ENCODE measurements at regions not wholly inside any gene's neighbourhood (a gene's known extent, or its start where the extent isn't known, plus 50 kb on each side); places are given as distances from the start of the nearest gene placed in this dataset.

GRCh38 chr3:174791161-174791560, 68.0 kb upstream of the NAALADL2 start:
- Histone ChIP-seq H3K4me1 (ENCODE audit: control insufficient read depth in 1 of 2, insufficient read depth in 2 of 2, low read depth in 1 of 2, low read length in 1 of 2) (no peaks in the 10 kb centered on the region), H3K4me2 (no peak overlapping the region), H3K27me3 (ENCODE audit: insufficient read depth) (no peaks in the 10 kb centered on the region), H3F3A (replicated peaks; ENCODE audit: insufficient read depth) (peaks cover 9% of the 10 kb centered on the region), H3K9ac (no peak overlapping the region), H3K79me2 (ENCODE audit: insufficient read depth) (no peaks in the 10 kb centered on the region), H3K9me3 (no peaks in the 10 kb centered on the region), H3K27ac (ENCODE audit: low read depth in 2 of 2, low read length in 1 of 2) (no peak overlapping the region), H3K36me3 (replicated peaks in 1 of 2; ENCODE audit: control insufficient read depth in 1 of 2, insufficient read depth in 2 of 2, low read length in 1 of 2) (no peaks in the 10 kb centered on the region), H2AFZ (ENCODE audit: low read depth) (no peak overlapping the region), H4K20me1 (ENCODE audit: insufficient read depth) (no peaks in the 10 kb centered on the region), H3K9me2 (no peaks in the 10 kb centered on the region), H3K4me3 (ENCODE audit: low read depth in 2 of 2, low read length in 1 of 2) (no peak overlapping the region)
- ChIA-PET CTCF (no interaction called here), POLR2A (no interaction called here)
- no peak for DNase-seq
- TF ChIP-seq MAX (IDR thresholded peaks at IDR 0.05; ENCODE audit: low read depth) = no peak
- TF ChIP-seq POLR2AphosphoS5 (IDR thresholded peaks at IDR 0.05; ENCODE audit: low read depth, low read length) = no peak
- no peak for TF ChIP-seq USF1 (IDR thresholded peaks at IDR 0.05; ENCODE audit: borderline replicate concordance, low read depth)
- no peak for TF ChIP-seq RXRA (IDR thresholded peaks at IDR 0.05; ENCODE audit: borderline replicate concordance, low read depth)
- no peak for TF ChIP-seq MXI1 (IDR thresholded peaks at IDR 0.05; ENCODE audit: low read depth, low read length)
- TF ChIP-seq RCOR1 (IDR thresholded peaks at IDR 0.05; ENCODE audit: low read length) = no peak
- no peak for TF ChIP-seq PBX3 (IDR thresholded peaks at IDR 0.05)
- TF ChIP-seq GABPA (IDR thresholded peaks at IDR 0.05; ENCODE audit: low read depth) = no peak
- TF ChIP-seq JUND (IDR thresholded peaks at IDR 0.05) = no peak
- TF ChIP-seq MEF2A (IDR thresholded peaks at IDR 0.05; ENCODE audit: borderline replicate concordance, low read depth) = no peak
- no peak for TF ChIP-seq CTCF (IDR thresholded peaks at IDR 0.05)
- TF ChIP-seq USF2 (IDR thresholded peaks at IDR 0.05; ENCODE audit: borderline replicate concordance, low read depth, low read length) = no peak
- TF ChIP-seq TAF1 (IDR thresholded peaks at IDR 0.05; ENCODE audit: borderline replicate concordance, low read depth, low read length) = no peak
- TF ChIP-seq YY1 (IDR thresholded peaks at IDR 0.05; ENCODE audit: low read depth) = no peak
- 83% methylated on average over 3 of the region's 3 CpGs for WGBS (ENCODE audit: low lambda C conversion rate)

GRCh38 chr3:174792864-174793263, 66.3 kb upstream of the NAALADL2 start:
- Histone ChIP-seq H2AFZ (ENCODE audit: low read depth) (no peak overlapping the region), H3K9me2 (no peaks in the 10 kb centered on the region), H3K36me3 (replicated peaks in 1 of 2; ENCODE audit: control insufficient read depth in 1 of 2, insufficient read depth in 2 of 2, low read length in 1 of 2) (no peaks in the 10 kb centered on the region), H3F3A (replicated peaks; ENCODE audit: insufficient read depth) (peaks cover 9% of the 10 kb centered on the region), H3K4me1 (ENCODE audit: control insufficient read depth in 1 of 2, insufficient read depth in 2 of 2, low read depth in 1 of 2, low read length in 1 of 2) (no peaks in the 10 kb centered on the region), H3K79me2 (ENCODE audit: insufficient read depth) (no peaks in the 10 kb centered on the region), H3K27ac (ENCODE audit: low read depth in 2 of 2, low read length in 1 of 2) (no peak overlapping the region), H3K27me3 (ENCODE audit: insufficient read depth) (no peaks in the 10 kb centered on the region), H3K4me3 (ENCODE audit: low read depth in 2 of 2, low read length in 1 of 2) (no peak overlapping the region), H3K4me2 (no peak overlapping the region), H3K9ac (no peak overlapping the region), H3K9me3 (no peaks in the 10 kb centered on the region), H4K20me1 (ENCODE audit: insufficient read depth) (no peaks in the 10 kb centered on the region)
- TF ChIP-seq USF2 (IDR thresholded peaks at IDR 0.05; ENCODE audit: borderline replicate concordance, low read depth, low read length) = no peak
- no peak for TF ChIP-seq FOXM1 (IDR thresholded peaks at IDR 0.05; ENCODE audit: low read depth)
- no peak for TF ChIP-seq RXRA (IDR thresholded peaks at IDR 0.05; ENCODE audit: borderline replicate concordance, low read depth)
- TF ChIP-seq NFIC (IDR thresholded peaks at IDR 0.05; ENCODE audit: borderline replicate concordance) = no peak
- no peak for TF ChIP-seq TCF12 (IDR thresholded peaks at IDR 0.05)
- TF ChIP-seq POLR2AphosphoS5 (IDR thresholded peaks at IDR 0.05; ENCODE audit: low read depth, low read length) = no peak
- WGBS (ENCODE audit: low lambda C conversion rate) = 46% methylated on average over 1 of the region's 1 CpG
- ChIA-PET CTCF (no interaction called here), POLR2A (no interaction called here)
- no peak for DNase-seq
